8988T (cell line): ENCODE measurements at regions not wholly inside any gene's neighbourhood (a gene's known extent, or its start where the extent isn't known, plus 50 kb on each side); places are given as distances from the start of the nearest gene placed in this dataset.

Experiments used
- DNase-seq: peaks from one replicate; pipeline ENCODE4 v3.0.0; 2011

DNA sequence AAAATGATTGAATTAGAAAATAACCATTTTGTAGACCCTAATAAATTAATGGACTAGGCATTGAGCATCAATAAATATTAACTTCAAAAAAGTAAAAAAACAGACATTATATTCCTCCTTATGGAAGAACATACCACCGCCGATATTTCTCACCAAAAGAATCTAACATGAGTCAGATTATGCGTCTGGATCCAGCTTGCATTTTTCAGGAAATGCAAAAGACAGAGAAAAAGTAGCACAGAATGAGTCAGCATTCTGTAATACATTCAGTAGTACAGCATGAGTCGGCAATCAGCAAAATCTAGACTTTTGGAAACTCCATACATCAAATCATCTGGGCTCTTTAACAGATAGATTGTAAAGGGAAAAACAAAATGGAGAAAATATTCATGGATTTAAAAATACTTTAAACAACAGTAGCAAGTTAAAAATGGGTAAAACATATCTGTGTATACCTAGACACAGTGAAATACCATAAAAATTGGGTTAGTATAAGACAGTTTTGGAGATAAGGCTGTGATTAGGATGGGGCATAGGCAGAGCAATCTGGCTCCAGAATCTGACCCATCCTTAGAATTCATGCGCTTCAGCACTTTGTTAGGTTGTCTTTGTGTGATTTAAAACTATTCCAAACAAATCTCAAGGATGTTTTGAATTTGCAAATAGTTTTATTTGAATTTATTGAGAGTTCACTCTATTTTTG lies 633.0 kb upstream of the FAM241A start:
- no peak for DNase-seq

DNA sequence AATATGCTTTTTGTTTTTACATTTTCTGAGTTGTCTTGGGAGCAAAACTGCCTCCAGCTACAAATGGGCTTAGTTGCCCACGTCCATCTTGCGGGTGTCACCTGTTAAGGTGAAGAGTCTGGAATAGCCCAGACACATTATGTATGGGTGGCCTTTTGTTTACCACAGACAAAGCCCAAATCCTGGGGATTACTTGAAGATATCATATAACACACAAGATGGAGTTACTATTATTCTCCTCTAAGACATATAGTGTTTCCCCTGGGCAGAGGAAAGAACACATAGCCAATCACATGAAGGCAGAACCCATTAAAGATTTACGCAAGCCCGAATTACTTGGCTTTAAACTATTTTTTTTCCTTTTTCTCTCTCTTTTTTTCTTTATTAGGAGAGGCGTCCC lies 625.6 kb upstream of the FAM241A start:
- DNase-seq, result no peak

DNA sequence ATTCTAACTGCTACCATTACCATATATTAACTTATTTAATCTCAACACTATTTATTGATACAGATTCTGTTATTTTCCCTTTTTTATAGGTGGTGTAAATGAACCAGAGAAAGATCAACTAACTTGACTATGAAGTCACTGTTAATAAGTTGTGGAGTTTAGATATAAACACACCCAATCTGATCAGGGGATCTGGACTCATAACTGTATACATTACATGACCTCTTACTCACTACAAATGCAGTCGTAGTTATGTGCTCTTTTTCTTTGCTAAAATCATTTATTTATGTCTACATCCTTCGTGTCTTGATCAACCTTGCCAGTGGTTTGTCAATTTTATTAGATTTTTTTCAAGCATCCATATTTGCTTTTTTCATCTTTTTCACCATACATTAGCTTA lies 614.8 kb upstream of the FAM241A start:
- DNase-seq, result no peak

DNA sequence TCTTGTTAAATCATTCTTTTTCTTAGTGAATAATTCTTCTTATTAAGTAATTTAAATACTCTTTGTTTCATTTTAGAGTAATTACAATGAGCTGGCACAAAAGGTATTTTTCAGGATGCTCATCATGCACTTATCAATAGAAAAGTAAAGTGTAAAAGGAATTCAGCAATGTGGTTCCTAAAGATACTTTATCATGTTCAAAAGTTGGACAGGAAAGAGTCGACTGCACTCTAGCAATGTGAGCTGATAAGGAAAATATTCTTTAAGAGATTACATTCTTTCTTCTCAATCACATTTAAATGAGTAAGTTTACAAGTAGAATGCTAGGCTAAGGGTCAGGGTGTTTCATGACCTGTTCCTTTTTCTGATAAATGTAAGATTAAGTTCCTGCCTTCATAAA lies 609.5 kb upstream of the FAM241A start:
- DNase-seq, result no peak

DNA sequence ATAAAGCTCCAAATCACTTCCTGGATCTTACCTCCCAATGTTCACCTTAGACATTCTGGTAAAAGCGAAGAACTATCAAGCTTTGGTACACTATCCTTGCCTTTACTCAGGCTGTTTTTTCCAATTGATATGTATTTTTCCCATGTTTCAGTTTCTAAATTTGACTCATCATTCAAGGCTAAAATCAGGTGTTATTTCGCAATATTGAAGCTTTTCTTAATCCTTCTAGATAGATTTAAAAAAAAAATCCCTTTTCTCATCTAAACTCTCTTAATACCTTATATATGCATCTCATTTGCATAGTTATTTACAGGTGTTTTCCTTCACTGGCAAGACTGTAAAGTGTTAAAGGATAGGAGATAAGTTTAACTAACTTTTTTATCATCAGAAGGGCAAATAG lies 608.1 kb upstream of the FAM241A start:
- no peak for DNase-seq

DNA sequence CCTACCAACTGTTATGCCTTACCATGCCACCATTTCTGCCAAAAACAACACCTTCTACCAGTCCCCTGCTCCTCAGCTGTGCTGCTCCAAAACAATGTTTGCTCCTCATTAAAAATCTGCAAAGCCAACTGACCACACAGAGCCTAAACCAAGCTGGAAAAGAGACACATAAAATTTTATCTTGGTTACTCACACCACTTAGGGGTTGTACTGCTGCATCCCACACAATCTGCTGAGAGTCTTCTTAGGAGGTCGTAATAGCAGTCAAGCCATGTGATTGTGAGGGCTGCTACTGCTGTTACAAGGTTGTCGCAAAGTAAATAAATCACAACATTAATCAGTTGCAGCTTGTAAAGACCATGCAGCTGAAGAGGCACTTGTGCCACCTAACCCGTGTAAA lies 607.4 kb upstream of the FAM241A start:
- no peak for DNase-seq

DNA sequence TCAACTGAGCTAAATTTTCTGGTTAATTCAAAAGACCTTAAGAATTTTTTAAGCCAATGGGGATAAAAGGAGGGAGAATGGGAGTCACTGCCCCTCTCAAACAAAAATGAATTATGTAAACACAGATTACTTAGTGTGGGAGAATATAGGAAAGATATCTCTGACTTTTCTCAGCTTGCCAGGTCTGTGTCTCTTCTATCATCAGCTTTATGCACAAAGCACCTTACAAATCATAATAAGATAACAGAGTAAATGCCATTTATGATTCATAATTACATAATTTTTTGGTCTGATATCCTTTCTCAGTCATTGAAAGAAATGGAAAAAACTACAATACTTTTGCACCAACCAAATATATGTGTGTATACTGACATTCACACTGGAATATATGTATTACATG lies 604.6 kb upstream of the FAM241A start:
- no peak for DNase-seq

DNA sequence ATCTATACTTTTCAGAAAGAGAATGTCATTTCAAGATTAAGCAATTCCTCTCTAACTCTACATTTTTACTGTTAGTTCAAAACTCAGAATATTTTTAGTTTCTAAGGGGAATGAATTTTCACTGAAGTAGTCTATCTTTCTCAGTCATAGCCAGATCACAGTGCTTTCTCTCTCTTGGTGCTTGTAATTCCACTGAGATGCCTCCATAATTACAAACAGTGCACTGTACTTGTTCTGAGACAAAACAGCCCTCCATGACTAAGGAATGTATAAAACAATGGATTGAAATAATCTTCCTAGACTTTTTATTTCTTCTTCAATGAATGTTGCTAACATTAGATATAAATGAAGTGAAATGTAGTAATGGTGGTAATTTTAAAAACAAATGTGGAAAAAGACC lies 603.2 kb upstream of the FAM241A start:
- DNase-seq, result no peak

DNA sequence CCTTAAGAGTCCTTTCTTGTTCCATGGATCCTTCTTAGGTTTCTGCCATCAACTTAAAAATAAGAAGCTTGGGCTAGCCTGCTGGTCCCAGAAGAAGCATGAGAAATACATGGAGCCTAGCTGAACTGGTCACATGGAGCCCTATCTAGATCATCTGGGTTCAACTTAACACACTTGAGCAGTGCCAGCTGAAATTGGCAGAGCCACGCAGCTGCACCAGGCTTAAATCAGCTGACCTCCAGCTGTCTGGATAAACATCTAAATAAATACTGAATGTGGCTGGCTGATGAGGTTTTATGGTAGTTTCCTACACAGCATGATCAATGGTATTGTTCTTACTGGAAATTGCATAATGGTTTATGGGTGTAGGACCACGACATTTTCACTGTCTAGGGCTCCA lies 598.4 kb upstream of the FAM241A start:
- no peak for DNase-seq

DNA sequence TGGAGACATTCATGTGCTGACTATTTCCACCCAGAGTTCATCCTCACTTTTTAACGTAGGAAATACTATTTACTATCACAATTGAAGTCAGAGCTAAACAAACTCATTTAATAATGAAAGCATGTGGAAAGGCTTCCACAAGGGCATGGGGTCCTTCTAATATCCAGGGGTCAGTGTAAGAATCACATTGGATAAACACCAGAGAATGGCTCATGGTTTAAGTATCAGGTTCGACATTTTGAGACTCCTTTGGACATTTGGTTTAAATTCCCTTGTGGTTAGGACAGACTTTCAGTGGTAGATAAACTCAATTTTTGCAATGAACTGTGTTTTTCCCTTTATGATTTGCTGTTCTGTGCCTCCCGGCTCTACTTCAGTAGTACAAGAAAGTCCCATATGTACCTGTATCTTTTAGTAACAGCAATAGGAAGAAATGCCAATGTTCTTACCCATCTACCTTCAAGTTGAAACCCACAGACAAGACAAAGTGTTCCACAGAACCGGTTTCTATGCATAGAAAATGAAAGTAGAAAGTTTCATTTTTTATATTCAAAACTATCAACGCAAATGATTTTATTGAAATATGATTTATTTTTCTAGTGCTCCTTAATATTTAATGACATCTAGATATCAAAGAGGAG lies 589.0 kb upstream of the FAM241A start:
- DNase-seq, result no peak

DNA sequence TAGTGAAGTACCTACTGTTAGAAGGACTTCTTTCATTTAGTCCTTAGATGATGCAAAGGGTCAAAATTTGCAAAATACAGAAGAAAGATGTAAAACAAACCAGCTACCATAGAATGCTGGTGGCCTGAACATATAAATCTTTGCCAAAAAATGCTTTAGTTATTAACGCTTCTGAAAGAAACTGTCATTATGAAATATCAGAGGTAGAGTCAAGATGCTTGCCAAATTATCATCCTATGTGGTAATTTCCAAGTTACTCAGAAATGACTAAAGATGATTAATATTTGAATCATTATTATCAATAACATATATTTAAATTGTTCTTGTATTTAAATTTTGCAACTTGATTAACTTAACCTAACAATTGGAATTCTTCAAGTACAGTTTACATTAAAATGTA lies 588.4 kb upstream of the FAM241A start:
- DNase-seq, result no peak

DNA sequence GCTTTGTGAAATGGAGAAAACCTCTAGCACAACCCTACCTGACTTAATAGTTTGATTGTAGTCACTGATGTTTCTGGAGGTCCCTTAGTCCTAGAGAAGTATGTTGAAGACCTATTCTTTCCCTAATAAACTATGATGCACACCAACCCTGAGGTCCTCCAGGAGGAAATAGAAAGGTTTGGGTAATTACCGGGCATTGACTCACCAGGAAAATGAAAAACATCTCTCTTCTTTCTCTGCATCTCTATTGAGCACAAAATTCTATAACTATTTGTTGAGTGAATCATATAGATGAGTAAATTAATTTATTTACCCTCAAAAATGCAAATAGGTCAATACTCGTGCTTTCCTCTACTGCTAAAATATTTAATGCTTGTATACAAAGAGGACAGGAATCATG lies 582.4 kb upstream of the FAM241A start:
- DNase-seq, result no peak

DNA sequence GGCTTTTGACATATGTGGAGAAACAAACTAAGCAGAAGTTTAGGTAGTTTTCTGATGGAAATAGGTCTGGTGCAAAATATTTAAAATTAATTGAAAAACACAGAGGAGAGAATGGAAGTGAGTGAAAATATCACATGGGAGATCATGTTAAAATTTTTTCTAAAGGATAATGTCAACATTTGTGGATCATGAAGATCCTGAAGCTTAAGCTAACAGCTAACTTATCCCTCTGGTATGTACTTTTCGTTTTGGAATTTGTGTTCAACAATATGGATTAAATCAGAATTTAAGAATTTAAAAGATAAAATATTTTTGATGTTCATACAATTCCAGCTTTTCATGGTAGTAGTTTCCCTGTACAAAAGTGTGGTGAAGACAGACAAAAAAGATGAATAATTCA lies 572.8 kb upstream of the FAM241A start:
- no peak for DNase-seq

DNA sequence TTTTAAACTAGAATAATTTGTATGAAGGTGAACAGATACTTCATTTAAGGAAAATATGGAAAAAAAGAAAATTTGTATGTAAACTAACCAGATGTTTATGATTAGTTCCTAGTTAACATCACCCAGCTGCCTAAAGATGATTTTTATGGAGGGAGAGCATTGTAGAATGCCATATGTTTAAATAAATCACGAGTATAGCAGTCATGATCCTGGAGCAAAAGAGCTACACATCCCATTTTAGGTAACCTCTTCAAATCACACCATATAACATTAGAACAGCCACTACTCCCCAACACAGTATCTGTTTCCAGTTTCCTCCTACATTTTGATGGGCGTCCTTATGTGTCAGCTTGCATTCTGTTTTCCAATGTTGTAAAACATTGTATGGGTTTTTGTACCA lies 571.9 kb upstream of the FAM241A start:
- no peak for DNase-seq

DNA sequence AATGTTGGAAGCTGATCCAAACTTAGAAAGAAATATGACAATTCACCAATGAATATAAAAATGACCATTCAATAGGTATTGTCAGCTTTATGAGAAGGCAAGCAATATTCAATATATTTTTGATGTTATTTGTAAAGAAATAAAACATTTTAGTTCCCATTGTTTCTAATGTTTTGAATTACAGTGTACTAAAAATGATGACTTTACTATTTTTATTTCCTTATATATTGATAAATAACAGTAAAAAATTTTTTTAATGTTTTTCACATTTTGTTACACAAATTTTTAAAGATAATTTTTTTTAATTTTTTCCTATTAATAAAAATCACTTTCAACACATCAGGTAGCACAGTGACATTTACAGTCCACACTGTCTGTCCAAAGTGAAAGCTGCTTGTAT lies 565.5 kb upstream of the FAM241A start:
- no peak for DNase-seq

DNA sequence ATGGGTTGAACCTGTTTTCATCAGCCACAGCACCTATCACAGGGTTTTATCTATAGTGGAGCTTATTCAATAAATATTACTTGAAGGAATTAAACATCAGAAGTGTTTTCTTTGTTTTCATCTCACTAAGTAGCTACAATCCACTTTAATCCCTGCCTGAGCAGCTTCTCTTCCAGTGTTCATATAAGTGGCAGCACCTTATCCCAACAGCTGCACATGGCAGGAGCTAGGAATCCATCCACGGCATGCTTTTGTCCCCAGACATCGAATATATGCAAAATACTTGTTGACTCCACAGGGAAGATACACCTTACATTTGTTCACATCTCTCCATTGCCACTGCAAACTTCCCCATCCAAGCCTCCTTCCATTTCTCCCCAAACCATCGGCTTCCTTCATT lies 549.8 kb upstream of the FAM241A start:
- DNase-seq, result no peak

DNA sequence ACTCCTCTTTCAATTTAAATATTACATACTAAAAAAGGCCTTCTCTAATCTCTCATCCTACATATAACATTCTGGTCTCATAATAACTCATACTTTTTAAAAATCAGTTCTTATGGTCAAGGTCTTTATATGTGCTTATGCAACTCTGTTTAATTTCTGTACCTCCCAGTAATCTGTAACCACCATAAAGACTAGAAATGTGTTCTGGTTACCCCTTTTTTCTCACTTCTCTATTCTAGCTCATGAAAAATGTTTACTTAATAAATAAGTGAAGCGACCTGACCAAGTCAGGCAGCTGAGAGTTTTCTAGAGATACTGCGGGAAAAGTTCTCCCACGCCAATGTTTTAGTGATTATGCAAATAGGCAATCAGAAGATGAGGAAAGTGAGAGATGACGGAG lies 548.8 kb upstream of the FAM241A start:
- no peak for DNase-seq

DNA sequence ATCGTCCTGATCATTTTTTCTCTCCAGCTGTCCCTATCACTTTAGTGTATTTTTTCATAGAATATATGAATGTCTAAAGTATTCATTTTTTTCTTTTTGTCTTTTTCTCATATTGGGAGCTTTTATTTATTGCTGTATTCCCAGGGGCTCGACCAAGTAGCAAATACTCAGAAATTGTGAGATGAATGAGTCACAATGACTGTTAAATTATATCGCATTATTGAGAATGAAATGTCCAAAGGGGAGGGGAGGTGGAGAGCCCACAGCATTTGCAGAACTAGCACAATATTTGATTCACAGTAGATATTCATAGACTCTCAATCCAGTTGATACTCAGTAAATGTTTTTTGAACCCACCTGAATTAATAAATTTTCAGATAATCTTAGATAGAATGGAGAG lies 543.6 kb upstream of the FAM241A start:
- no peak for DNase-seq

DNA sequence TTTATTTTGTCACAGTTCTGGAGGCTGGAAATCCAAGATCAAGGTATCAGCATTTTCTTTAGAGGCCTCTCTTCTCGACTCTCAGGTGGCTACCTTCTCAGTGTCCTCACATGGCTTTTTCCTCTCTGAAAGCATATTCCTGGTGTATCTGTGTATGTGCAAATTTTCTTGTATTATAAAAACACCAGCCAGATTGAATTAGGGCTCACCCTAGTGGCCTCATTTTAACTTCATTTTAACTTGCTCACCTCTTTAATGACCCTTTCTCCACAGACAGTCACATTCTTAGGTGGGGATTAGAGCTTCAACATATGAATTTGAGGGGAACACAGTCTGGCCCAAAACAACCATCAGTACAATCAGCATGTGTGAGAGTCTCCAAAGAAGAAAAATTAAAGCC lies 542.4 kb upstream of the FAM241A start:
- no peak for DNase-seq

DNA sequence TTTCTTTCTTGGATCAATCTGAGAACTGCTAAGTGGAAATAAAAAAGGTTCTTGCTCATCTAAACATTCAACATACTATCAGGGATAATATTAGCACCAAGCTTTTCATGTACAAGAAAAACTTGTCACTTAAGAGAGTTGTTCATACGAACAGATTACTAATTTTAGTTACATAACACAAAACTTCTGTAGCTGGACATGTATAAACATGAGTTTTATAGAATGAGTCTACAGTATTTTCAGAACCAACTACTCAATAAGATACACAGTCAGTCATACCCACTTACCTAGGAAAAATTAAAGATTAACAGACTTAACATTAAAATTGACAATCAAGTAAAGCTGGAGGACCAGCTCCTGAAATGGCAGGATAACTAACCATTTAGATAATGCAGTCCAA lies 540.1 kb upstream of the FAM241A start:
- DNase-seq, result no peak

DNA sequence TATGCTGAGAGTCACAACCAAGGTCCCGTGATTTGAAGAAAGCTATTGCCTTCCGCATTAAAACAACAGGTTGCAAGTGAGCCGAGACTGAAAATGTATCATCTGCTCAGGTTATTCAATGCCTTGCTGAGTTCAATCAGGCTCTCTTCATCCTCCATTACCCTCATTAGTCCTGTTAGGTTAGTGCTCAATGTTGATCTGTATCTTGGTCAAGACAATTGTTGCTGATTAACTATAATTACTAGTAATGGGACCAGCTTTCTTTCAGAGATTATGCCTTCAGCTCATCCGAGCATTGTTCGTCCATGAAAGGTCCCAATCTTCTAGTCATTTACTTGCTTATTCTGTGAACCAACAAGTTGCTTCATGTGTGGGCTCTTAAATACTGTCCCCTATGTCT lies 534.6 kb upstream of the FAM241A start:
- DNase-seq, result no peak

DNA sequence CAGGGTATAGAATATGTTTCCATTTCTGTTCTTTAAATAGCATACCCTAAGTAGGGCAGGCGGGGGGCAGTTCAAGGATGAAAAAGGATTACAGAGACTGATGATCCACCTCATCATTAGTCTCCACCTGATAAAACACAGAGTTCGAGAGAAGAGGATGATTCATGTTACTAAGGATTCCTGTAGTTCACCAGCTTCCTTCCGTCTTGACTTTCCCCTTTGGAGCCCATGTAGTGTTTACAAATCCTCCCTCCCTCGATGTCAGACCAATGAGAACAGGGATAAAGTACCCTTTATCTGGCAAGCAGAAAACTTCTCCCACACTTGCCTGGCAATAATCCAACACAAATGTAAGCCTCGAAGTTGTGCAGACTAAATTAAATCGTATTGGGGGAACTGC lies 526.3 kb upstream of the FAM241A start:
- no peak for DNase-seq

DNA sequence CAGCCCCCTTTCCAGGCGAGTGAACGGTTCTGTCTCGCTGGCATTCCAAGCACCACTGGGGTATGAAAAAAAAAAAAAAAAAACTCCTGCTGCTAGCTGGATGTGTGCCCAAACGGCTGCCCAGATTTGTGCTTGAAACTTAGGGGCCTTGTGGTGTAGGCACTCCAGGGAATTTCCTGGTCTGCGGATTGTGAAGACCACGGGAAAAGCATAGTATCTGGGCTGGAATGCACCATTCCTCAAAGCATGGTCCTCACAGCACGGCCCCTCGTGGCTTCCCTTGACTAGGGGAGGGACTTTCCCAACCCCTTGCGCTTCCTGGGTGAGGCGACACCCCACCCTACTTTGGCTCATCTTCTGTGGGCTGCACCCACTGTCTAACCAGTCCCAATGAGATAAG lies 516.8 kb upstream of the FAM241A start:
- DNase-seq, result no peak

DNA sequence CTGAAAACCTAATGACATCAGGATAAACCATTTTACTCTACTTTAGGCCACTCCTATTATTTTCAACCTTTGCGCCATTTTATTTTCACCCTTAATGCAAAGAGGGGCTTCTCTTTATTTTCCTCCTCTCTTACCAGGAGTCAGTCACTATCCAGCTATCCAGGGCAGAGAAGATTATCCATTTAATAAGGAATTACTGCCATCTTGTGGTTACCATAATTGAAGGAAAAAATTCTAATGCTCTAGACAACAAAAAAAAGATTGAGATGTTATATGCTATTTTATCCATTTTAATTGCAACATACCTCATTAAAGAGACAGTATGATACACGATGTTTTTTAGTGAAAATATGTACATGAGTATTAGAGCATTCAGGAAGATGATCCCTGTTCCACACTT lies 514.5 kb upstream of the FAM241A start:
- no peak for DNase-seq
